Cerebellar nuclear complex (tissue), 1 donor: ENCODE measurements at regions not wholly inside any gene's neighbourhood (a gene's known extent, or its start where the extent isn't known, plus 50 kb on each side); places are given as distances from the start of the nearest gene placed in this dataset.

Experiments
- DNase-seq, 2 experiments: peaks; one replicate each; lab custom pipeline; 2025; lab: John Stamatoyannopoulos, UW

- DNase-seq = no peak
Observed at GRCh38 chr7:155216475-155217272, 81.0 kb upstream of the INSIG1 start.

- DNase-seq = no peak
Observed at GRCh38 chr7:155217634-155218033, 80.0 kb upstream of the INSIG1 start.

- no peak for DNase-seq
Observed at GRCh38 chr7:155218276-155219153, 79.2 kb upstream of the INSIG1 start.

GRCh38 chr7:155219154-155219531 is 78.5 kb upstream of the INSIG1 start:
- DNase-seq = no peak

GRCh38 chr7:155219947-155220769 is 77.5 kb upstream of the INSIG1 start:
- DNase-seq = no peak

GRCh38 chr7:155220903-155221302 is 76.8 kb upstream of the INSIG1 start:
- DNase-seq = no peak

GRCh38 chr7:155221547-155221946 is 76.1 kb upstream of the INSIG1 start:
- no peak for DNase-seq

- DNase-seq = no peak
Observed at GRCh38 chr7:155222061-155222460, 75.6 kb upstream of the INSIG1 start.

- DNase-seq = no peak
Observed at GRCh38 chr7:155222573-155222972, 75.1 kb upstream of the INSIG1 start.

GRCh38 chr7:155223021-155223420 is 74.7 kb upstream of the INSIG1 start:
- DNase-seq = no peak

- no peak for DNase-seq
Observed at GRCh38 chr7:155223503-155223902, 74.2 kb upstream of the INSIG1 start.

GRCh38 chr7:155224116-155224811 is 73.4 kb upstream of the INSIG1 start:
- no peak for DNase-seq

- no peak for DNase-seq
Observed at GRCh38 chr7:155225095-155225494, 72.6 kb upstream of the INSIG1 start.

- DNase-seq = no peak
Observed at GRCh38 chr7:155225516-155225915, 72.2 kb upstream of the INSIG1 start.

GRCh38 chr7:155226261-155227003 is 71.2 kb upstream of the INSIG1 start:
- no peak for DNase-seq

- DNase-seq = no peak
Observed at GRCh38 chr7:155227004-155227787, 70.5 kb upstream of the INSIG1 start.

- no peak for DNase-seq
Observed at GRCh38 chr7:155227788-155228458, 69.8 kb upstream of the INSIG1 start.

- DNase-seq = no peak
Observed at GRCh38 chr7:155228459-155228845, 69.2 kb upstream of the INSIG1 start.

- no peak for DNase-seq
Observed at GRCh38 chr7:155228894-155229293, 68.8 kb upstream of the INSIG1 start.
